KMS-11 (cell line): ENCODE measurements at regions not wholly inside any gene's neighbourhood (a gene's known extent, or its start where the extent isn't known, plus 50 kb on each side); places are given as distances from the start of the nearest gene placed in this dataset.

Source experiments
- H2AFZ ChIP-seq: fragments of 200-600 bp; sonication (generic); 2 replicates; pipeline ENCODE4 v1.6.1; 2016; ENCODE audit warnings: antibody characterized with exemption, mixed run types, low read depth
- H3K27ac ChIP-seq: fragments of 200-600 bp; sonication (generic); 2 replicates; pipeline ENCODE4 v1.6.1; 2016; ENCODE audit warnings: mild to moderate bottlenecking, mixed run types
- H3K27me3 ChIP-seq: fragments of 200-600 bp; sonication (generic); 2 replicates; pipeline ENCODE4 v1.6.1; 2017; ENCODE audit warnings: mild to moderate bottlenecking, low read depth, mixed run types, moderate library complexity; ENCODE audit not compliant: insufficient read depth
- H3K36me3 ChIP-seq: fragments of 200-600 bp; sonication (generic); 2 replicates; pipeline ENCODE4 v1.6.1; 2017; ENCODE audit warnings: mild to moderate bottlenecking, mixed run types; ENCODE audit not compliant: insufficient read depth
- H3K4me1 ChIP-seq: fragments of 200-600 bp; sonication (generic); 2 replicates; pipeline ENCODE4 v1.6.1; 2016; ENCODE audit warnings: mild to moderate bottlenecking, low read depth, mixed run types; ENCODE audit not compliant: poor library complexity, severe bottlenecking
- H3K4me2 ChIP-seq: fragments of 200-600 bp; sonication (generic); 2 replicates; pipeline ENCODE4 v1.7.0; 2016; ENCODE audit warnings: mild to moderate bottlenecking, mixed run types
- H3K4me3 ChIP-seq: fragments of 200-600 bp; sonication (generic); IDR thresholded peaks from 2 replicates; pipeline ENCODE4 v1.6.1; 2017; ENCODE audit warnings: low read depth, low read length, mixed read lengths; ENCODE audit not compliant: insufficient read depth
- H3K79me2 ChIP-seq: fragments of 200-600 bp; sonication (generic); 2 replicates; pipeline ENCODE4 v1.6.1; 2016; ENCODE audit warnings: low read depth, mixed run types; ENCODE audit not compliant: insufficient read depth
- H3K9ac ChIP-seq: fragments of 200-600 bp; sonication (generic); 2 replicates; pipeline ENCODE4 v1.6.1; 2016; ENCODE audit warnings: mild to moderate bottlenecking, mixed run types
- H4K20me1 ChIP-seq: fragments of 200-600 bp; sonication (generic); 2 replicates; pipeline ENCODE4 v1.6.1; 2016; ENCODE audit warnings: mild to moderate bottlenecking, mixed run types; ENCODE audit not compliant: insufficient read depth
- CTCF ChIP-seq: fragments of 200-600 bp; sonication (generic); conservative IDR thresholded peaks from 2 replicates; pipeline ENCODE4 v1.6.1; 2017; ENCODE audit warnings: low read depth, mild to moderate bottlenecking, antibody characterized with exemption, low read length, moderate library complexity, mixed read lengths

- Histone ChIP-seq H3K27ac (no peak overlapping the region), H3K27me3 (no peaks in the 10 kb centered on the region), H3K79me2 (no peaks in the 10 kb centered on the region), H3K4me3 (no peak overlapping the region), H3K9ac (no peak overlapping the region), H3K4me2 (no peak overlapping the region), H4K20me1 (no peaks in the 10 kb centered on the region), H3K36me3 (no peaks in the 10 kb centered on the region), H2AFZ (no peak overlapping the region), H3K4me1 (no peaks in the 10 kb centered on the region)
- no peak for TF ChIP-seq CTCF
These were observed 762.7 kb upstream of the TMEFF2 start for GRCh38 chr2:192957425-192957824.

- Histone ChIP-seq H3K4me3 (no peak overlapping the region), H3K27me3 (no peaks in the 10 kb centered on the region), H3K27ac (no peak overlapping the region), H3K79me2 (no peaks in the 10 kb centered on the region), H4K20me1 (no peaks in the 10 kb centered on the region), H3K4me1 (no peaks in the 10 kb centered on the region), H3K4me2 (no peak overlapping the region), H2AFZ (no peak overlapping the region), H3K9ac (no peak overlapping the region), H3K36me3 (no peaks in the 10 kb centered on the region)
- no peak for TF ChIP-seq CTCF
These were observed 758.4 kb upstream of the TMEFF2 start for GRCh38 chr2:192953116-192953515.

- no peak overlapping the region for H2AFZ ChIP-seq
- no peaks in the 10 kb centered on the region for H3K36me3 ChIP-seq
- no peak overlapping the region for H3K4me3 ChIP-seq
- H3K4me1 ChIP-seq: no peaks in the 10 kb centered on the region
- no peaks in the 10 kb centered on the region for H3K79me2 ChIP-seq
- H3K27me3 ChIP-seq: no peaks in the 10 kb centered on the region
- H4K20me1 ChIP-seq: no peaks in the 10 kb centered on the region
- no peak overlapping the region for H3K27ac ChIP-seq
- no peak for TF ChIP-seq CTCF
- H3K4me2 ChIP-seq: no peak overlapping the region
- no peak overlapping the region for H3K9ac ChIP-seq
These were observed 757.5 kb upstream of the TMEFF2 start for GRCh38 chr2:192952245-192952644.

GRCh38 chr2:192948316-192948715, 753.6 kb upstream of the TMEFF2 start:
- Histone ChIP-seq H3K4me1 (no peaks in the 10 kb centered on the region), H3K9ac (no peak overlapping the region), H4K20me1 (no peaks in the 10 kb centered on the region), H3K27ac (no peak overlapping the region), H3K27me3 (no peaks in the 10 kb centered on the region), H3K36me3 (no peaks in the 10 kb centered on the region), H3K4me3 (no peak overlapping the region), H2AFZ (no peak overlapping the region), H3K4me2 (no peak overlapping the region), H3K79me2 (no peaks in the 10 kb centered on the region)
- no peak for TF ChIP-seq CTCF

GRCh38 chr2:192947352-192947751, 752.6 kb upstream of the TMEFF2 start:
- H3K4me2 ChIP-seq: no peak overlapping the region

More at GRCh38 chr2:192947352-192947751, 752.6 kb upstream of the TMEFF2 start:
- Histone ChIP-seq H3K4me1 (no peaks in the 10 kb centered on the region), H3K27me3 (no peaks in the 10 kb centered on the region), H3K9ac (no peak overlapping the region), H3K36me3 (no peaks in the 10 kb centered on the region), H4K20me1 (no peaks in the 10 kb centered on the region), H2AFZ (no peak overlapping the region), H3K4me3 (no peak overlapping the region), H3K27ac (no peak overlapping the region), H3K79me2 (no peaks in the 10 kb centered on the region)
- no peak for TF ChIP-seq CTCF
